ENCODE measurements at regions not wholly inside any gene's neighbourhood (a gene's known extent, or its start where the extent isn't known, plus 50 kb on each side); places are given as distances from the start of the nearest gene placed in this dataset.

- Histone ChIP-seq H3K4me3 (no peak overlapping the region), H3K9me3 (peaks cover 0 to 5% (median 0%) of the 10 kb centered on the region in 4 donors), H3K27ac (no peak overlapping the region), H3K4me1 (no peaks in the 10 kb centered on the region), H3K27me3 (no peaks in the 10 kb centered on the region), H3K36me3 (no peaks in the 10 kb centered on the region)
- no peak for DNase-seq (ENCODE audit: low spot score in 2 of 2)
- WGBS, 2 donors: 72 to 77% methylated on average over 22 of the region's 22 CpGs
- TF ChIP-seq, protein P1, sequence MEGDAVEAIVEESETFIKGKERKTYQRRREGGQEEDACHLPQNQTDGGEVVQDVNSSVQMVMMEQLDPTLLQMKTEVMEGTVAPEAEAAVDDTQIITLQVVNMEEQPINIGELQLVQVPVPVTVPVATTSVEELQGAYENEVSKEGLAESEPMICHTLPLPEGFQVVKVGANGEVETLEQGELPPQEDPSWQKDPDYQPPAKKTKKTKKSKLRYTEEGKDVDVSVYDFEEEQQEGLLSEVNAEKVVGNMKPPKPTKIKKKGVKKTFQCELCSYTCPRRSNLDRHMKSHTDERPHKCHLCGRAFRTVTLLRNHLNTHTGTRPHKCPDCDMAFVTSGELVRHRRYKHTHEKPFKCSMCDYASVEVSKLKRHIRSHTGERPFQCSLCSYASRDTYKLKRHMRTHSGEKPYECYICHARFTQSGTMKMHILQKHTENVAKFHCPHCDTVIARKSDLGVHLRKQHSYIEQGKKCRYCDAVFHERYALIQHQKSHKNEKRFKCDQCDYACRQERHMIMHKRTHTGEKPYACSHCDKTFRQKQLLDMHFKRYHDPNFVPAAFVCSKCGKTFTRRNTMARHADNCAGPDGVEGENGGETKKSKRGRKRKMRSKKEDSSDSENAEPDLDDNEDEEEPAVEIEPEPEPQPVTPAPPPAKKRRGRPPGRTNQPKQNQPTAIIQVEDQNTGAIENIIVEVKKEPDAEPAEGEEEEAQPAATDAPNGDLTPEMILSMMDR (IDR thresholded peaks at IDR 0.05): no peak
- TF ChIP-seq POLR2A (IDR thresholded peaks at IDR 0.05): no peak
- no peak for TF ChIP-seq EP300 (IDR thresholded peaks at IDR 0.05)
These were observed 187.1 kb downstream of the ALG10 start for GRCh38 chr12:34209259-34209835.

- 78 to 81% methylated on average over 14 of the region's 14 CpGs for WGBS, 2 donors
- H3K4me1 ChIP-seq: no peaks in the 10 kb centered on the region
- H3K27ac ChIP-seq: no peak overlapping the region
- no peaks in the 10 kb centered on the region for H3K27me3 ChIP-seq
- no peak overlapping the region for H3K4me3 ChIP-seq
- peaks cover 0 to 5% (median 0%) of the 10 kb centered on the region in 4 donors for H3K9me3 ChIP-seq
- H3K36me3 ChIP-seq: no peaks in the 10 kb centered on the region
- no peak for TF ChIP-seq EP300 (IDR thresholded peaks at IDR 0.05)
- no peak for TF ChIP-seq POLR2A (IDR thresholded peaks at IDR 0.05)
- TF ChIP-seq, protein P1 (IDR thresholded peaks at IDR 0.05): no peak
- DNase-seq (ENCODE audit: low spot score in 2 of 2): no peak
These were observed 187.9 kb downstream of the ALG10 start for GRCh38 chr12:34210183-34210582.

- no peaks in the 10 kb centered on the region for H3K36me3 ChIP-seq
- no peak overlapping the region for H3K4me3 ChIP-seq
- H3K9me3 ChIP-seq: peaks cover 0 to 5% (median 0%) of the 10 kb centered on the region in 4 donors
- no peak for DNase-seq (ENCODE audit: low spot score in 2 of 2)
- TF ChIP-seq, protein P1 (IDR thresholded peaks at IDR 0.05): no peak
- TF ChIP-seq POLR2A (IDR thresholded peaks at IDR 0.05) (no peak), EP300 (IDR thresholded peaks at IDR 0.05) (no peak)
- no peaks in the 10 kb centered on the region for H3K4me1 ChIP-seq
- no peaks in the 10 kb centered on the region for H3K27me3 ChIP-seq
- no peak overlapping the region for H3K27ac ChIP-seq
- WGBS, 2 donors: 87 to 89% methylated on average over 35 of the region's 35 CpGs
These were observed 188.6 kb downstream of the ALG10 start for GRCh38 chr12:34210689-34211530.

DNA sequence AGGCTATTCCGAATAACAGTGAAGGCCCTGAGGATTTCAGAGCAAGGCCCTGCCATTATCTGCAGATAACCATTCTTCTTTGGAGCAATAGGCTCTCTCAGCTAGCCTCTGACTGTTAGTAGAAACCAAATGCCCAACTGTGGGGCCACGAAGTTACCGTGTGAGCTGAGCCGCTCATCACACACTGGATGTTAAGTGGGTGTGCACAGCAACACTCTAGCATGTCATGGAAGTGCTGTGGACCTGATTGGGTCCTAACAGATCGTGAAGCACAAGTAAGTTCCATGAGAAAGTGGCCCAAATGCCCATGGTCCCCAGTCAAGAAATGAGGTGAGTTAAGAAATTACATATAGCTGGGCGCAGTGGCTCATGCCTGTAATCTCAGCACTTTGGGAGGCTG, 190.4 kb downstream of the ALG10 start:
- DNase-seq (ENCODE audit: low spot score in 2 of 2): no peak
- Histone ChIP-seq H3K9me3 (peaks cover 0 to 5% (median 0%) of the 10 kb centered on the region in 4 donors), H3K4me3 (no peak overlapping the region), H3K4me1 (no peaks in the 10 kb centered on the region), H3K27me3 (no peaks in the 10 kb centered on the region), H3K36me3 (no peaks in the 10 kb centered on the region), H3K27ac (no peak overlapping the region)
- 83 to 84% methylated on average over 6 of the region's 6 CpGs for whole genome bisulfite sequencing, 2 donors
- no peak for TF ChIP-seq EP300 (IDR thresholded peaks at IDR 0.05)
- no peak for TF ChIP-seq POLR2A (IDR thresholded peaks at IDR 0.05)
- TF ChIP-seq, protein P1 (IDR thresholded peaks at IDR 0.05): no peak

DNA sequence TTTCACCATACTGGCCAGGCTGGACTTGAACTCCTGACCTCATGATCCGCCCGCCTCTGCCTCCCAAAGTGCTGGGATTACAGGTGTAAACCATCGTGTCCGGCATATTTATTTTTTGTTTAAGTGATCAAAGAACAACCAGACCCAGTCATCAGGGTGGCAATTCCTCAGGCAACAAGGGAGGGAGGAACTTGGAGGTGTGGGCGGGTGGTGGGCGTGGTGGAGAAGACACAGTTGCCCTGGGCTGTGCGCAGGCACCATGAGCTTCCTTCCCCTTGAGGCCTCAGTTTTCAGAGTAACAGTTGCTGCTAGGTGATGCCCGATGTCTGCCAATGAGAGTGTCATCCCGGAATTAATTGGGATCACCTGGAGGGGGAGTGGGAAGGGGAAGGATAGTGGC, 191.7 kb downstream of the ALG10 start:
- TF ChIP-seq EP300 (IDR thresholded peaks at IDR 0.05): no peak
- TF ChIP-seq POLR2A (IDR thresholded peaks at IDR 0.05): no peak
- TF ChIP-seq, protein P1 (IDR thresholded peaks at IDR 0.05): no peak
- Histone ChIP-seq H3K4me3 (no peak overlapping the region), H3K27me3 (peaks cover 0 to 3% of the 10 kb centered on the region in 2 donors), H3K36me3 (no peaks in the 10 kb centered on the region), H3K9me3 (peaks cover 0 to 5% (median 0%) of the 10 kb centered on the region in 4 donors), H3K27ac (no peak overlapping the region), H3K4me1 (peaks cover 0 to 9% (median 0%) of the 10 kb centered on the region in 4 donors)
- no peak for DNase-seq (ENCODE audit: low spot score in 2 of 2)
- 85 to 87% methylated on average over 9 of the region's 9 CpGs for WGBS, 2 donors
